GM21619 (cell line): ENCODE measurements at regions not wholly inside any gene's neighbourhood (a gene's known extent, or its start where the extent isn't known, plus 50 kb on each side); places are given as distances from the start of the nearest gene placed in this dataset.

Experiments used
- ATAC-seq: cut with Tn5 transposase; IDR thresholded peaks from one replicate; pipeline ENCODE4 v1.9.1; 2021; ENCODE audit not compliant: unreplicated experiment

DNA sequence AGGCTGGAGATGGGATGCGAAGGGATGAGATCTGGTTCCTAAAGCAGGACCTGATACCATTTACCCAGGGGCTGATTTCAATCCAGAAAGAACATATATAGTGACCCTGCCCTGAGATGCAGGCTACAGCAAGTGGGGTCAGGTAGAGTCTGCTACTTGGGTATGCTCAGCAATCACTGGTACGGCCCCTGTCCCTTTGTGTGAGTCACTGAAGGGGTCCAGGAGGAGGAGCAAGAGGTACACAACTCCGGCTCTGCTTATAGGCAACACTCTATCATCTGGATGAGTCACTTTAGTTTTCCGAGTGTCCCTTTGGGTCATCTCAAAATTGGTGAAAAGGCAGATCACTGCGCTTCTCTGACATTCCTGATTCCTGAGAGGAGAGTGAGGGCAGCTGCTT, 79.6 kb upstream of the SORCS1 start:
- no peak for ATAC-seq

DNA sequence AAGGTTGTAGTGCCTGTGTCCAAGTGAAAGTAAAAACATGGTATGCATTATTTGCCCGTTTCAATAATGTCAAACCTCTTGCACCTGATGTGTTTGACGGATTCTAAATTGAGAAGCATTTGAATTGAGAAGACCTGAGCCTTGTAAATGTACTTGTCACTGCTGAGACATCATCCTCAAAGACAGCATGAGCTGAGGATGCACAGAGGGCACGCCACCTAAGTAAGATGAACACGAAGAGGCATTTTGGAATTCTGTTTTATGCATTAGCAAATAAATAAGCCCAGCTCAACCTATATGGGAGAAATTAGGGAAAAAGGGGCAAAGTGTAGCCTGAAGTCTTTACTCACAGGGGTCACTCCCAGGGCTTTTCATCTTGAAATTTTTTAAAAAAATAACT, 73.8 kb upstream of the SORCS1 start:
- ATAC-seq = no peak

DNA sequence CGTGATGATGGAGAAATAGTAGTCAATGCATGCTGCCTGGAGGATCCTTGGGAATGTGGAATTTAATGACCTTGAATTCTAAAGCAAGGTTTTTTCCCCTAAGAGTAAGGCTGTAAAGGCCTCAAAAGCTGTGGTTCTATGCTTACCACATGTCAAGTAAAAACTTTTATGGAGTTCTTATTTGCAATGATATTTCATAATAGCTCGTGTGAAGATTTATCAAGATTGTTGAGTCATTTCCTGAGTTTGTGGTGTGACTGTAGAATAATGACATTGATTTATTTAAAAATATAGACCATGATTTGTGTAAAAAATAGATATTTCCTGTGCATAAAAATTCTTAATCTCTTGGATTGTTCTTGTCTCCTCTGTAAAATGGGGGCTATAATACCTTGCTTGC, 67.5 kb upstream of the SORCS1 start:
- ATAC-seq = no peak

DNA sequence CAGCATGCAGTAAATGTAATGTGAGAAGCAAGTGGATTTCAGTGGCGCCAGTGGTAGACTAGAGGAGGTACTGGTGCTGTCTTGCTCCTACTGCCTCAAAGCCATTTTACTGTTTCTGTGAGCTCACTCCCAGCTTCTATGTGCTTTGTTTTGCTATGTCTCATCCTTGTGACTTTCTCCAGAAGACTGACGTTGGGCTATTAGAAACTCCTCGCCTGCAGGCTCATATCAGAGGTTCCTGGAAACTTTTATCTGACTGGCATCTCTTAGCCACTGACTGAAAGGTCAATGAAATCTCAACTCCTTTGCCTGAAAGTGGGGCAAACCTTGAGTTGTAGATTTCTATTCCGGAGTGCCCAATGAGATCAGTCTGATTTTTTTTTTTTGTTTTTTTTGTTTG, 66.4 kb upstream of the SORCS1 start:
- ATAC-seq = no peak

DNA sequence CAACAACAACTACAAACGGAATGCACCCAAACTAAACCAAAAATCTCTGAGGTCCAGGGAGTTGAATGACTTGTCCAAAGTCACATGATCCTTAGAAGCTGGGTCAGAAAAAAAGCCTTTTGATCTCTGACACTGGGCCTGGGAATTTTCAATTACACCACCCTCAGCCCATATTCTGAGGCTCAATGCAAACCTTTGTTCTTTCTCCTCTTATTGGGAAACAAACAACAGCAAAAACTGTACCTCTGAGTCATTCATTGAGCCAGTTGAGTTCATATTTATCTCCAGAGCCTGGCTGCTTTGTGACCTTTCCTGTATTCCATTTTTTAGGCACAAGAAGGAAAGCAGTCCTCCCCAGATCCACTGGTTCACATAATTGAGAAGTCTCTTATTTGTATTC, 51.2 kb upstream of the SORCS1 start:
- ATAC-seq = no peak
